ENCODE measurements at regions not wholly inside any gene's neighbourhood (a gene's known extent, or its start where the extent isn't known, plus 50 kb on each side); places are given as distances from the start of the nearest gene placed in this dataset.

- CTCF ChIA-PET = interaction anchor here (0.6 to 4.2 kb wide), 14 partner anchors 11 to 307 kb away, joined by 3 to 47 read pairs (median 5); no protein-coding TSS in a partner anchor
- Histone ChIP-seq H3K4me1 (ENCODE audit: control extremely low read depth in 1 of 4, control insufficient read depth in 4 of 4, insufficient read depth in 4 of 4, low read length in 3 of 4) (peaks cover 0 to 2% (median 0%) of the 10 kb centered on the region in 4 experiments), H3K4me3 (ENCODE audit: control insufficient read depth in 1 of 7, extremely low read depth in 1 of 7, insufficient read depth in 4 of 7, low read depth in 2 of 7, low read length in 6 of 7) (no peak overlapping the region), H3K36me3 (ENCODE audit: control insufficient read depth in 4 of 4, insufficient read depth in 4 of 4, low read length in 3 of 4) (no peaks in the 10 kb centered on the region), H3K27ac (ENCODE audit: insufficient read depth in 1 of 2, low read depth in 1 of 2, low read length in 2 of 2, poor library complexity in 1 of 2, severe bottlenecking in 2 of 2) (no peak overlapping the region), H3K9me3 (ENCODE audit: control extremely low read depth in 1 of 5, control insufficient read depth in 4 of 5, insufficient read depth in 2 of 5, low read depth in 1 of 5, low read length in 4 of 5) (no peaks in the 10 kb centered on the region), H3K27me3 (replicated peaks in 2 of 5; ENCODE audit: control insufficient read depth in 4 of 5, insufficient read depth in 5 of 5, low read length in 4 of 5) (no peaks in the 10 kb centered on the region)
- POLR2A ChIA-PET = interaction anchor here (0.6 kb wide), 1 partner anchor 350 kb away, joined by 3 read pairs; no protein-coding TSS in a partner anchor
- DNase-seq = peak; percentile 22 to 43 (median 36)
- WGBS (ENCODE audit: insufficient coverage) = 100% methylated on average over 1 of the region's 2 CpGs
Measured at GRCh38 chr2:142682528-142682927, 194.9 kb upstream of the KYNU start.

GRCh38 chr2:142681952-142682351, 195.5 kb upstream of the KYNU start:
- Histone ChIP-seq H3K4me3 (ENCODE audit: control insufficient read depth in 1 of 7, extremely low read depth in 1 of 7, insufficient read depth in 4 of 7, low read depth in 2 of 7, low read length in 6 of 7) (no peak overlapping the region), H3K36me3 (ENCODE audit: control insufficient read depth in 4 of 4, insufficient read depth in 4 of 4, low read length in 3 of 4) (no peaks in the 10 kb centered on the region), H3K4me1 (ENCODE audit: control extremely low read depth in 1 of 4, control insufficient read depth in 4 of 4, insufficient read depth in 4 of 4, low read length in 3 of 4) (peaks cover 0 to 2% (median 0%) of the 10 kb centered on the region in 4 experiments), H3K27me3 (replicated peaks in 2 of 5; ENCODE audit: control insufficient read depth in 4 of 5, insufficient read depth in 5 of 5, low read length in 4 of 5) (no peaks in the 10 kb centered on the region), H3K27ac (ENCODE audit: insufficient read depth in 1 of 2, low read depth in 1 of 2, low read length in 2 of 2, poor library complexity in 1 of 2, severe bottlenecking in 2 of 2) (no peak overlapping the region), H3K9me3 (ENCODE audit: control extremely low read depth in 1 of 5, control insufficient read depth in 4 of 5, insufficient read depth in 2 of 5, low read depth in 1 of 5, low read length in 4 of 5) (no peaks in the 10 kb centered on the region)
- ChIA-PET CTCF (interaction anchor here (1.0 to 4.2 kb wide), 7 partner anchors 10 to 308 kb away, joined by 3 to 47 read pairs (median 6); no protein-coding TSS in a partner anchor), POLR2A (no interaction called here)
- DNase-seq = no peak
- WGBS (ENCODE audit: insufficient coverage) = no CpG with 5 or more reads among the region's 1 CpG

GRCh38 chr2:142678164-142678563, 199.3 kb upstream of the KYNU start:
- WGBS (ENCODE audit: insufficient coverage) = 60% methylated on average over 1 of the region's 1 CpG
- Histone ChIP-seq H3K9me3 (ENCODE audit: control extremely low read depth in 1 of 5, control insufficient read depth in 4 of 5, insufficient read depth in 2 of 5, low read depth in 1 of 5, low read length in 4 of 5) (no peaks in the 10 kb centered on the region), H3K4me3 (ENCODE audit: control insufficient read depth in 1 of 7, extremely low read depth in 1 of 7, insufficient read depth in 4 of 7, low read depth in 2 of 7, low read length in 6 of 7) (no peak overlapping the region), H3K27ac (ENCODE audit: insufficient read depth in 1 of 2, low read depth in 1 of 2, low read length in 2 of 2, poor library complexity in 1 of 2, severe bottlenecking in 2 of 2) (no peak overlapping the region), H3K4me1 (ENCODE audit: control extremely low read depth in 1 of 4, control insufficient read depth in 4 of 4, insufficient read depth in 4 of 4, low read length in 3 of 4) (peaks cover 0 to 2% (median 0%) of the 10 kb centered on the region in 4 experiments), H3K36me3 (ENCODE audit: control insufficient read depth in 4 of 4, insufficient read depth in 4 of 4, low read length in 3 of 4) (no peaks in the 10 kb centered on the region), H3K27me3 (replicated peaks in 2 of 5; ENCODE audit: control insufficient read depth in 4 of 5, insufficient read depth in 5 of 5, low read length in 4 of 5) (no peaks in the 10 kb centered on the region)
- no peak for DNase-seq
- ChIA-PET POLR2A (no interaction called here), CTCF (interaction anchor here (0.8 to 0.9 kb wide), 2 partner anchors 310 to 501 kb away, joined by 3 read pairs; no protein-coding TSS in a partner anchor)

GRCh38 chr2:142675398-142675797, 202.1 kb upstream of the KYNU start:
- H3K36me3 ChIP-seq (ENCODE audit: control insufficient read depth in 4 of 4, insufficient read depth in 4 of 4, low read length in 3 of 4) = no peaks in the 10 kb centered on the region
- no peak overlapping the region for H3K4me3 ChIP-seq (ENCODE audit: control insufficient read depth in 1 of 7, extremely low read depth in 1 of 7, insufficient read depth in 4 of 7, low read depth in 2 of 7, low read length in 6 of 7)
- POLR2A ChIA-PET = interaction anchor here (0.6 kb wide), 1 partner anchor 25 kb away, joined by 3 read pairs; no protein-coding TSS in a partner anchor
- H3K4me1 ChIP-seq (ENCODE audit: control extremely low read depth in 1 of 4, control insufficient read depth in 4 of 4, insufficient read depth in 4 of 4, low read length in 3 of 4) = no peaks in the 10 kb centered on the region
- no peaks in the 10 kb centered on the region for H3K9me3 ChIP-seq (ENCODE audit: control extremely low read depth in 1 of 5, control insufficient read depth in 4 of 5, insufficient read depth in 2 of 5, low read depth in 1 of 5, low read length in 4 of 5)
- H3K27me3 ChIP-seq (replicated peaks in 2 of 5; ENCODE audit: control insufficient read depth in 4 of 5, insufficient read depth in 5 of 5, low read length in 4 of 5) = no peaks in the 10 kb centered on the region
- DNase-seq = no peak
- CTCF ChIA-PET = no interaction called here
- 93% methylated on average over 3 of the region's 5 CpGs for WGBS (ENCODE audit: insufficient coverage)
- no peak overlapping the region for H3K27ac ChIP-seq (ENCODE audit: insufficient read depth in 1 of 2, low read depth in 1 of 2, low read length in 2 of 2, poor library complexity in 1 of 2, severe bottlenecking in 2 of 2)

GRCh38 chr2:142673836-142674235, 203.6 kb upstream of the KYNU start:
- Histone ChIP-seq H3K9me3 (ENCODE audit: control extremely low read depth in 1 of 5, control insufficient read depth in 4 of 5, insufficient read depth in 2 of 5, low read depth in 1 of 5, low read length in 4 of 5) (no peaks in the 10 kb centered on the region), H3K27ac (ENCODE audit: insufficient read depth in 1 of 2, low read depth in 1 of 2, low read length in 2 of 2, poor library complexity in 1 of 2, severe bottlenecking in 2 of 2) (no peak overlapping the region), H3K4me1 (ENCODE audit: control extremely low read depth in 1 of 4, control insufficient read depth in 4 of 4, insufficient read depth in 4 of 4, low read length in 3 of 4) (no peaks in the 10 kb centered on the region), H3K4me3 (ENCODE audit: control insufficient read depth in 1 of 7, extremely low read depth in 1 of 7, insufficient read depth in 4 of 7, low read depth in 2 of 7, low read length in 6 of 7) (no peak overlapping the region), H3K27me3 (replicated peaks in 2 of 5; ENCODE audit: control insufficient read depth in 4 of 5, insufficient read depth in 5 of 5, low read length in 4 of 5) (no peaks in the 10 kb centered on the region), H3K36me3 (ENCODE audit: control insufficient read depth in 4 of 4, insufficient read depth in 4 of 4, low read length in 3 of 4) (no peaks in the 10 kb centered on the region)
- WGBS (ENCODE audit: insufficient coverage) = 96% methylated on average over 3 of the region's 4 CpGs
- ChIA-PET POLR2A (no interaction called here), CTCF (interaction anchor here (0.9 kb wide), 1 partner anchor 300 kb away, joined by 3 read pairs; no protein-coding TSS in a partner anchor)
- DNase-seq = no peak

- no peak for DNase-seq
- Histone ChIP-seq H3K27me3 (replicated peaks in 2 of 5; ENCODE audit: control insufficient read depth in 4 of 5, insufficient read depth in 5 of 5, low read length in 4 of 5) (no peaks in the 10 kb centered on the region), H3K4me1 (ENCODE audit: control extremely low read depth in 1 of 4, control insufficient read depth in 4 of 4, insufficient read depth in 4 of 4, low read length in 3 of 4) (no peaks in the 10 kb centered on the region), H3K36me3 (ENCODE audit: control insufficient read depth in 4 of 4, insufficient read depth in 4 of 4, low read length in 3 of 4) (no peaks in the 10 kb centered on the region), H3K27ac (ENCODE audit: insufficient read depth in 1 of 2, low read depth in 1 of 2, low read length in 2 of 2, poor library complexity in 1 of 2, severe bottlenecking in 2 of 2) (no peak overlapping the region), H3K4me3 (ENCODE audit: control insufficient read depth in 1 of 7, extremely low read depth in 1 of 7, insufficient read depth in 4 of 7, low read depth in 2 of 7, low read length in 6 of 7) (no peak overlapping the region), H3K9me3 (ENCODE audit: control extremely low read depth in 1 of 5, control insufficient read depth in 4 of 5, insufficient read depth in 2 of 5, low read depth in 1 of 5, low read length in 4 of 5) (no peaks in the 10 kb centered on the region)
- 100% methylated on average over 3 of the region's 6 CpGs for WGBS (ENCODE audit: insufficient coverage)
- POLR2A ChIA-PET = no interaction called here
- CTCF ChIA-PET = interaction anchor here (1.1 kb wide), 1 partner anchor 11 kb away, joined by 4 read pairs; no protein-coding TSS in a partner anchor
Measured at GRCh38 chr2:142672698-142673097, 204.8 kb upstream of the KYNU start.

GRCh38 chr2:142670362-142670761, 207.1 kb upstream of the KYNU start:
- Histone ChIP-seq H3K4me1 (ENCODE audit: control extremely low read depth in 1 of 4, control insufficient read depth in 4 of 4, insufficient read depth in 4 of 4, low read length in 3 of 4) (no peaks in the 10 kb centered on the region), H3K27ac (ENCODE audit: insufficient read depth in 1 of 2, low read depth in 1 of 2, low read length in 2 of 2, poor library complexity in 1 of 2, severe bottlenecking in 2 of 2) (no peak overlapping the region), H3K9me3 (ENCODE audit: control extremely low read depth in 1 of 5, control insufficient read depth in 4 of 5, insufficient read depth in 2 of 5, low read depth in 1 of 5, low read length in 4 of 5) (no peaks in the 10 kb centered on the region), H3K36me3 (ENCODE audit: control insufficient read depth in 4 of 4, insufficient read depth in 4 of 4, low read length in 3 of 4) (no peaks in the 10 kb centered on the region), H3K4me3 (ENCODE audit: control insufficient read depth in 1 of 7, extremely low read depth in 1 of 7, insufficient read depth in 4 of 7, low read depth in 2 of 7, low read length in 6 of 7) (no peak overlapping the region), H3K27me3 (replicated peaks in 2 of 5; ENCODE audit: control insufficient read depth in 4 of 5, insufficient read depth in 5 of 5, low read length in 4 of 5) (no peaks in the 10 kb centered on the region)
- DNase-seq = no peak
- POLR2A ChIA-PET = no interaction called here
- WGBS (ENCODE audit: insufficient coverage) = no CpG with 5 or more reads among the region's 1 CpG
- CTCF ChIA-PET = interaction anchor here (1.3 kb wide), 1 partner anchor 12 kb away, joined by 6 read pairs; no protein-coding TSS in a partner anchor
